Astrocyte of the spinal cord (primary cell): ENCODE measurements at regions not wholly inside any gene's neighbourhood (a gene's known extent, or its start where the extent isn't known, plus 50 kb on each side); places are given as distances from the start of the nearest gene placed in this dataset.

Source experiments
- DNase-seq: peaks from one replicate; pipeline ENCODE4 v3.0.0; 2011; ENCODE audit warnings: low read depth, low spot score
- H3K4me3 ChIP-seq: 2 replicates; pipeline ENCODE4 v1.5.1; 2011; ENCODE audit warnings: low read depth, mild to moderate bottlenecking, low read length, moderate library complexity
- in situ Hi-C: cut with HindIII; loops from 2 replicates; pipeline ENCODE4 v1.10.0; 2017; ENCODE audit warnings: low sequenced_read_pairs
- TF ChIP-seq, protein P1 (sequence below): IDR thresholded peaks from 2 replicates; pipeline ENCODE4 v1.5.1; 2012; ENCODE audit warnings: low read depth, mild to moderate bottlenecking, low read length, inconsistent platforms

DNA sequence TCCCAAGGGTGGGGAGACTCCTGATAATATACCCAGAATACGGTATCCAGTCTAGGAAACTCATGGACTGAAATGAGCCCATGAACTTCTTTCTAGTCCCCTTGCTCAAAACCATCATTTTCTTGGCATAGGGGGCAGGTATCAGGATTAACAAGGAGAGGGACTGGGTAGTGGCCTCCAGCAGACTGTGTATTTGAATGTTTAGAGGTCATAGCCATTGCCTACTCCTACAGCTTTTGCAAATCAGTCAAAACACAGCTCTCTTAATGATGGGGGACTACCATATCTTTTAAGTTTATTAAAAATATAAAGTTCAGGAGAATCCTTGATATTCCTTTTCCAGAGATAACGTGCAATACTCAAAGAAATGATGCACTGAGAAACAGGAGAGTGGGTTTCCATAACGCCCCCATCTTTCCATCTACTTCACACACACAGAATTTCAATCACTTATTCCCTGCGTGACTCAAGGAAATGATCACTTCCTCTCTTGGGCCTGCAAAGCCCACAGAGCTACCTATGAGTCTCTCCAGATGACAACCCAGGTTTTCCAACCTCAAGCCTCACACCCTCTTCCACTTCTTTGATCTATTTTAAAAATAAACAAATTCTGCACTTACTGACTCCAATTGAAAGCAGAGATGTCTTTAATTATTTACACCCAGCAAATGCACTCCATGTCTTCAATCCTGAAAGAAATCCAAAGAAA is 584.0 kb upstream of the LMCD1 start:
- TF ChIP-seq, protein P1, sequence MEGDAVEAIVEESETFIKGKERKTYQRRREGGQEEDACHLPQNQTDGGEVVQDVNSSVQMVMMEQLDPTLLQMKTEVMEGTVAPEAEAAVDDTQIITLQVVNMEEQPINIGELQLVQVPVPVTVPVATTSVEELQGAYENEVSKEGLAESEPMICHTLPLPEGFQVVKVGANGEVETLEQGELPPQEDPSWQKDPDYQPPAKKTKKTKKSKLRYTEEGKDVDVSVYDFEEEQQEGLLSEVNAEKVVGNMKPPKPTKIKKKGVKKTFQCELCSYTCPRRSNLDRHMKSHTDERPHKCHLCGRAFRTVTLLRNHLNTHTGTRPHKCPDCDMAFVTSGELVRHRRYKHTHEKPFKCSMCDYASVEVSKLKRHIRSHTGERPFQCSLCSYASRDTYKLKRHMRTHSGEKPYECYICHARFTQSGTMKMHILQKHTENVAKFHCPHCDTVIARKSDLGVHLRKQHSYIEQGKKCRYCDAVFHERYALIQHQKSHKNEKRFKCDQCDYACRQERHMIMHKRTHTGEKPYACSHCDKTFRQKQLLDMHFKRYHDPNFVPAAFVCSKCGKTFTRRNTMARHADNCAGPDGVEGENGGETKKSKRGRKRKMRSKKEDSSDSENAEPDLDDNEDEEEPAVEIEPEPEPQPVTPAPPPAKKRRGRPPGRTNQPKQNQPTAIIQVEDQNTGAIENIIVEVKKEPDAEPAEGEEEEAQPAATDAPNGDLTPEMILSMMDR: no peak
- DNase-seq: no peak
- in situ Hi-C loops: no loop called here
- no peak overlapping the region for H3K4me3 ChIP-seq

DNA sequence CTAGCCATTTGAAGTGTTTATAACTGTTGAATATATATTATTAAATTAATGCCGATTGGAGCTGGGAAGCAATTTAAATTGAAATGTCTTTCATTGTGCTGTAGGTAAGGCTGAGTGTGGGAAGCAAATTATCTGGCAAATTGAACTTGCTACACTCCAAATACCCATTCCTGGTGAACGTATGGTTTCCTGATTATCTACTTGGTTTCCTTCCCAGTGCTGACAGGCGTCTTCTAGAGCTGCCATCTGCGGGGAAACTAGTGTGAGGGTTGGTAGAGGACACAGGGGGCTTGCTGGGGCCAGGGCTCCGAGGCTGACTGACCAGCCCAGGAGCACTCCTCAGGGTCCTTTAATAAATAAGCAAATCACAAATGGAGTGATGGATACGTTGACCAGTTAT is 581.4 kb upstream of the LMCD1 start:
- no peak for DNase-seq
- in situ Hi-C loops: no loop called here
- TF ChIP-seq, protein P1: no peak
- H3K4me3 ChIP-seq: no peak overlapping the region

DNA sequence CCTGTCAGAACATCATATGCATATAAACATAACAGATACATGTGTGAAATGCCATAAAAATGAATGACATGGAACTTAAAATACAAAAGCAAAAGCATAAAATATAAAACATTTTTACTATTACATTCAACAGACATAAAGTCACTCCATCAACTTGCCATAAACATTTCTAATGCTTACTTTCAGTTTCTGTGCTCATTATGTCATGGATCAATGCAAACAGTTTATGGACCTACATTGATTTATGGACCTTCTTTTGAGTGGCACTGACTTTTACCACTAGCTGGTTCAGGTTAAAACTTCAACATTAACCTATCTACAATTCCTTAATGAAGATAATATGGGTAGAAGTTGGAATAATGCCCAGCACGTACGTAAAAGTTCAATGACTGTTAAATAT is 577.4 kb upstream of the LMCD1 start:
- in situ Hi-C loops: no loop called here
- DNase-seq: no peak
- TF ChIP-seq, protein P1: no peak

DNA sequence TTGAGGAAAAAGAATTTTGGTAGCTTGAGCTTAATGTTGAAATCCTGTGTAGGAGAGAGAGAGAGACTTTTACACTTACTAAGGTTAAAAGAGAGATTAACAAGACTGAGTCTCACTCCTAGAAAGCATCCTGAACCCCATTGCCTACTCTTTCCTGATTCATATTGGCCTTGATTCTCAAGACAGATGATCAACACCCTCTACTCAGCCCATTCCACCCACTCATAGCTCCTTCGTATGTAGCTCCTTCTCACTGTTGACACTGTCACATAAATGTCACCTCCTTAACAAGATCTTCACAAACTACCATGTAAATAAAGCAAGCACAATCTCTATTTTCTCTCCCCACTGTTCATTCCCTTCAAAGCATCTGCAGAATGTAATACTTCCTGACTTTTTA is 574.6 kb upstream of the LMCD1 start:
- DNase-seq: no peak
- TF ChIP-seq, protein P1: no peak
- no peak overlapping the region for H3K4me3 ChIP-seq
- in situ Hi-C loops: no loop called here

More for the DNA sequence above, 577.4 kb upstream of the LMCD1 start:
- no peak overlapping the region for H3K4me3 ChIP-seq

DNA sequence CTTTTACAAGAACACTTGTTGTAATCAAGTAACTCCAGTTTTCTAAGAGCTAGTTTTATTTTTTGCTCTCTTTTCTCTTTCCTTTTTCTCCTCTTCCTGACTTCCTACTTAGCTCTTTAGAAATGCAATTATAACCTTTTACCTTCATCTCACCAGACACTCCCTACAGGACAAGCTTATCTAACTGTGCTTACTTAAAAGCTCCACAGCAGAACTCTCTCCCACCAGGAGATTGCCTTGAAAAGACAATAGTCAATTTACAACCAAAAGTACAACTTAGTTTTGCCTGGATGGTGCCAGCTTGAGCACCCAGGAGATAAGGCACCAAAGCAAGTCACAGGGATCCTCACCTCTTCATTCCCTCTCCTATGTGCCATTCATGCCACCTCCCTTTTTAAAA is 573.8 kb upstream of the LMCD1 start:
- DNase-seq: no peak
- no peak overlapping the region for H3K4me3 ChIP-seq
- TF ChIP-seq, protein P1: no peak
- in situ Hi-C loops: no loop called here

DNA sequence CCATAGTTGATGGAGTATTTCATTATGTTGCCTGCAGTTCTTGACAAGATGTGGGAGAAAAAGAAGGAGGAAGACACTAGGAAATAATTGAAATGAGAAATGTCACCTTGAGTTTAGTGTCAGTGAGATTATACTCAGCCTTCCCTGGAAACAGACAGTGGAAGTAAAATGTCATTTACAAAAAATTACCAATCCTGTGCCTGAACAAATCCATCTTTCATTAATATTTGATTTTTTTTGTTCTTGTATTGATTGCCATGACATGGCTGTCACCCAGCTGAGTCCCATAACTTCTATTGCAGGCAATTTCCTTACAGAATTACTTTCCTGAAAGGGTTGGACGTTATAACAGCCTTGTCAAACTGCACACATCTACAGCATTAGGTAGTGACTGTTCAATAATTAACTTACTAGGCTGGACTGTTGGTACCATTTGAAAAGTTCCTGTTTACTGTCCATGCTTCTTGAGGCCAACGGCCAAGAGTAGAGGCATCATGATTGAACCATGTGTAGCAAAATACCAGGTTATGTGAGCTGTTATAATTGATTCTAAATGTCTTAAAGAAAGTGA is 572.2 kb upstream of the LMCD1 start:
- TF ChIP-seq, protein P1: no peak
- in situ Hi-C loops: no loop called here
- no peak overlapping the region for H3K4me3 ChIP-seq
- no peak for DNase-seq
